NB4 (cell line): ENCODE measurements at regions not wholly inside any gene's neighbourhood (a gene's known extent, or its start where the extent isn't known, plus 50 kb on each side); places are given as distances from the start of the nearest gene placed in this dataset.
A peak's percentile ranks its signal among the peaks of the same experiment; 100 is the strongest.

Source experiments
- DNase-seq: peaks from one replicate; pipeline ENCODE4 v3.0.0; 2010; ENCODE audit warnings: low read depth
- H3K4me3 ChIP-seq: one replicate; pipeline ENCODE4 v1.5.1; 2011; ENCODE audit warnings: mild to moderate bottlenecking, low read depth, low read length, moderate library complexity
- CTCF ChIP-seq: IDR thresholded peaks from one replicate; pipeline ENCODE4 v1.5.1; 2012; ENCODE audit warnings: low read depth, low read length
- MAX ChIP-seq: IDR thresholded peaks from 2 replicates; pipeline ENCODE4 v1.6.1; 2011; ENCODE audit warnings: low read depth, low read length
- MYC ChIP-seq: IDR thresholded peaks from 2 replicates; pipeline ENCODE4 v1.6.1; 2011; ENCODE audit warnings: low read depth, low read length
- POLR2A ChIP-seq: IDR thresholded peaks from 2 replicates; pipeline ENCODE4 v1.6.1; 2011; ENCODE audit warnings: mild to moderate bottlenecking; ENCODE audit not compliant: insufficient read length; ENCODE audit errors: extremely low read depth

GRCh38 chr2:128735296-128735960 is 416.8 kb upstream of the HS6ST1 start:
- TF ChIP-seq POLR2A (no peak), CTCF (peak; percentile 9)
- peak; percentile 71 for DNase-seq
- H3K4me3 ChIP-seq, result peak overlapping the region; percentile 17

- H3K4me3 ChIP-seq, result peak overlapping the region; percentile 9
Observed at GRCh38 chr2:128736046-128736688, 417.5 kb upstream of the HS6ST1 start.

GRCh38 chr2:128736689-128737545 is 418.2 kb upstream of the HS6ST1 start:
- peak; percentile 90 for DNase-seq

More at GRCh38 chr2:128736046-128736688, 417.5 kb upstream of the HS6ST1 start:
- TF ChIP-seq CTCF (no peak), MAX (no peak), POLR2A (no peak), MYC (no peak)
- DNase-seq, result peak; percentile 68

GRCh38 chr2:128737546-128737826 is 418.8 kb upstream of the HS6ST1 start:
- DNase-seq, result no peak
- TF ChIP-seq POLR2A (no peak), CTCF (no peak), MYC (no peak), MAX (no peak)
- no peak overlapping the region for H3K4me3 ChIP-seq

More at GRCh38 chr2:128736689-128737545, 418.2 kb upstream of the HS6ST1 start:
- no peak for TF ChIP-seq POLR2A
- 0 out of 2 replicates have a peak, but pooled peaks have one; percentile 22 for TF ChIP-seq MYC
- no peak for TF ChIP-seq MAX
- TF ChIP-seq CTCF, result peak; percentile 98
- H3K4me3 ChIP-seq, result no peak overlapping the region

- DNase-seq, result no peak
- TF ChIP-seq CTCF, result no peak
- no peak for TF ChIP-seq MYC
- TF ChIP-seq POLR2A, result no peak
- no peak for TF ChIP-seq MAX
- no peak overlapping the region for H3K4me3 ChIP-seq
Observed at GRCh38 chr2:128738446-128739110, 419.9 kb upstream of the HS6ST1 start.
